Epithelial cell of proximal tubule (primary cell): ENCODE measurements at regions not wholly inside any gene's neighbourhood (a gene's known extent, or its start where the extent isn't known, plus 50 kb on each side); places are given as distances from the start of the nearest gene placed in this dataset.

ENCODE experiments used
- DNase-seq: peaks from one replicate; pipeline ENCODE4 v3.0.0-alpha.2; 2011; ENCODE audit warnings: low read depth
- H3K4me3 ChIP-seq: 2 replicates; pipeline ENCODE4 v1.5.1; 2011; ENCODE audit warnings: low read depth, mild to moderate bottlenecking, low read length
- CTCF ChIP-seq: conservative IDR thresholded peaks from 2 replicates; pipeline ENCODE4 v1.5.1; 2012; ENCODE audit warnings: low read depth, mild to moderate bottlenecking, low read length

- TF ChIP-seq CTCF = no peak
- no peak overlapping the region for H3K4me3 ChIP-seq
- no peak for DNase-seq
Measured at GRCh38 chr7:8931906-8932646, 498.7 kb downstream of the NXPH1 start.

GRCh38 chr7:8932751-8933150, 499.3 kb downstream of the NXPH1 start:
- no peak for DNase-seq
- H3K4me3 ChIP-seq = no peak overlapping the region
- TF ChIP-seq CTCF = no peak

- TF ChIP-seq CTCF = no peak
- no peak for DNase-seq
- no peak overlapping the region for H3K4me3 ChIP-seq
Measured at GRCh38 chr7:8937204-8937603, 503.8 kb downstream of the NXPH1 start.

GRCh38 chr7:8938044-8938805, 504.8 kb downstream of the NXPH1 start:
- DNase-seq = no peak
- no peak overlapping the region for H3K4me3 ChIP-seq
- no peak for TF ChIP-seq CTCF

GRCh38 chr7:8939446-8939845, 506.0 kb downstream of the NXPH1 start:
- no peak for DNase-seq
- no peak overlapping the region for H3K4me3 ChIP-seq
- no peak for TF ChIP-seq CTCF

- DNase-seq = no peak
- no peak for TF ChIP-seq CTCF
- H3K4me3 ChIP-seq = no peak overlapping the region
Measured at GRCh38 chr7:8963722-8964121, 530.3 kb downstream of the NXPH1 start.
